HG02571 (cell line): ENCODE measurements at regions not wholly inside any gene's neighbourhood (a gene's known extent, or its start where the extent isn't known, plus 50 kb on each side); places are given as distances from the start of the nearest gene placed in this dataset.

Experiments
- ATAC-seq: cut with Tn5 transposase; IDR thresholded peaks from one replicate; pipeline ENCODE4 v1.9.1; 2021; ENCODE audit warnings: mild to moderate bottlenecking, moderate library complexity; ENCODE audit not compliant: unreplicated experiment

DNA sequence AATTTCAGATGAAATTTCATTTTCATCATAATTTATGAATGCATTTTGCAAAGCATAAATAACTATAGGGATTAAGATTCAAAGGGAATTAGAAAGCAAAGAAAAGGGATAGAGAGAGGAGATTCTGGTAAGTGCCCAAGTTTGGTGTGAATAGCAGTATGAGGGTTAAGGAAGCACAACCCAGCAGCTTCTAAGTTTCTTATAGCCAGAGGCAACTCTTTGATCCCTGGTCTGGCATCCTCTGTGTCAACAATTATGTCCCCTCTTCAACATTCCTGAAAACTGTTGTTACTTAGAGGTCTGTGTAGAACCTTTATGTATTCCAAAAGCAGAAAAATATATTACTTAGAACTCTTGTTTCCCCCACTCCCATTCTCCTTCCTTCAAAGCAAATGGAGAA lies 171.6 kb upstream of the SATB2 start:
- ATAC-seq, result no peak

DNA sequence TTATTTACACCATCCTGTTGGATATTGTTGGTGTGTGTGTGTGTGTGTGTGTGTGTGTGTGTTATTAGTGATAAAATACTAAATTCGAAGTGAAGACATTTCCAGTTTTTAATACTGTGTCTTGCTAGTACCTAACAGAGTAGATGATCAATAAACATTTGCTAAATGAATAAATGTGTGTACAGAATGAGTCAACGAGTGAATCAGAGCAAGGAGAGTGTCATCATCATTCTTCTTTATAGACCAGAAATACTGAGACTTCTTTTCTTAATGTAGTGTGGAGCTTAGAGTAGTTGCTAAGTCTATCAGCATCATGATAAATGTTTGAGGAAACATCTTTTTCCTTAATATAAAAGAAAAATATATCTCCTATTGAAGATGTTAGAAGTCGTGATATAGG lies 169.7 kb upstream of the SATB2 start:
- ATAC-seq, result no peak

DNA sequence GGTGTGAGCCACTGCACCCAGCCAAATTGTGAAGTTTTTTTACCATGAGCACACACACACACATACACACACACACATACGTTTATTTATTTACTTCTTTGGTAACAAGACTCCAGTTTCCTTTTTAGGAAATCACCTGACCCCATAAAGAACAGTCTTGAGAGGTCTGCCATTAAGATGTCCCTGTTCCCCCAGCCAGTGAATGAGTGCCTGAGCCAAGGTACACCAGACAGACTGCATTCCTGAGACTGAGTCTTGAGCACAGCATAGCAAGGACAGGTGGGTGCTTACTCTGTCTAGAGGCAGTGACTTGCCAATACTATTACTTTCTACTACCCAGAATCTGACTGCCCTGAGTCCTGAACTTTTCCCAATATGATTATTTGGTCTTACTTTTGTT lies 167.2 kb upstream of the SATB2 start:
- no peak for ATAC-seq

DNA sequence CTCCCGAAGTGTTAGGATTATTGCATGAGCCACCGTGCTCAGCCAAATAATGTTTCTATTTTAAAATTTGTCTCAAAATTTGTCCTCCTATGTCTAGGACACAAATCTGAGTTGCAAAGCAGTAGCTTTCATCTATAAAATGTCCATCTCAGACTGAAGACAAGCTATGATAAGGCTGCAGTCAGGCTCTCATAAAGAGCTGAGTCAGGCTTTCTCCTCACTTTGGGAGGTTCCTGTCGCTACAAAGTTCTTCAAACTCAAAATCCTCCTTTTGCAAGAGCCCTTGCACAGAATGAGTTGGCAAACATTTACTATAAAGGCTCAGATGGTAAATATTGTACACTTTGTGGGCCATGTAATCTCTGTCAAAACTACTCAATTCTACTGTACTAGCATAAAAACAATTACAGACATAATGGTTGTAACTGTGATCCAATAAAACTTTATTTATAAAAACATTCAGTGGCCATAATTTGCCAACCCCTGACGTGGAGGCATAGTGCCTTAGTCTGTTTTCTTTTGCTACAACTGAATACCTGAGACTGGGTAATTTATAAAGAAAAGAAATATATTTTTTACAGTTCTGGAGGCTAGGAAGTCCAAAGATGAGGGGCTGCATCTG lies 154.9 kb upstream of the SATB2 start:
- no peak for ATAC-seq

DNA sequence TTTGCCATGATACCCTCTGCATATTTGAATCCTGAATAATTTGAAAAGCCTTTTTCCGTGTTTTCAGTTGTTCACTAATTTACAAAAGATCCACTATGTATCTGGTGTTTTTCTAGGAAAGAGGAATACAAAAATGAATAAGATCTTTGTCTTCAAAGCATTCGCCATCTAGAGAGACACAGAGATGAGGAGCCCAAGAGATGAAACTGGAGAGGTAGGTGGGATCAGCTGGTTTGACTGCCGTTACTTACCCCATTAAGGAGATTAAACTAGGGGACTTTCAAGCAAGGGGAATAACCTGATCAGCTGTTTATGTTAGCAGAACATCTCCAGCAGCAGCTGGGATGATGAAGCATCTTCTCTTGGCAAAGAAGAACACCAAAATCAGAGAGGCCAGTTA lies 150.2 kb upstream of the SATB2 start:
- no peak for ATAC-seq

DNA sequence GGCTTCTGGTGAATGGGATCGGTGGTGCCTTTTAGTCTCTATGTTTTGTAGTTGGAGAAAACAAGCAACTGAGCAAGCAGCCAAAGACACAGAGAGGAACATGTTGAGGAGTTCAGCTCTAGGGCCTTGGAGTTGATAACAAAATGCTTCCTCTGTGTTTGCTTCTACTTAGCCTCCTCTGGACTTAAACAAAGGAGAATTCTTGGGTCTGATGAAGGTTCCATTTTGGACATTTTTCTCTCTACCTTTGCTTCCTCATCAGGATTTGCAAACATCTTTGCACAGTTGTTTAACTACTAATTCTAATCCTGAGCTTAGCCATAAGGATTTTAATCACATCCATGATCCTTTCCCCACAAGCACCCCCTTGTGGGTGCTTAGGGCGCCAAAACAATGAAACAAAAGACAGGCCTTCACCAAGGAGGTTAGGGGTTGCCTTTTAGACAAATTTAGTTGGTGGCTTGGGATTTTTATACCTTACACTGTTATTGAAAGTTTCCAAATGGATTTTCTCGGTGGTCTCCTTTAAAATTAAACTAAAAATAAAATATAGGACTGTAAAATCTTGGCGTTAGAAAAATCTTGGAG lies 148.5 kb upstream of the SATB2 start:
- no peak for ATAC-seq

DNA sequence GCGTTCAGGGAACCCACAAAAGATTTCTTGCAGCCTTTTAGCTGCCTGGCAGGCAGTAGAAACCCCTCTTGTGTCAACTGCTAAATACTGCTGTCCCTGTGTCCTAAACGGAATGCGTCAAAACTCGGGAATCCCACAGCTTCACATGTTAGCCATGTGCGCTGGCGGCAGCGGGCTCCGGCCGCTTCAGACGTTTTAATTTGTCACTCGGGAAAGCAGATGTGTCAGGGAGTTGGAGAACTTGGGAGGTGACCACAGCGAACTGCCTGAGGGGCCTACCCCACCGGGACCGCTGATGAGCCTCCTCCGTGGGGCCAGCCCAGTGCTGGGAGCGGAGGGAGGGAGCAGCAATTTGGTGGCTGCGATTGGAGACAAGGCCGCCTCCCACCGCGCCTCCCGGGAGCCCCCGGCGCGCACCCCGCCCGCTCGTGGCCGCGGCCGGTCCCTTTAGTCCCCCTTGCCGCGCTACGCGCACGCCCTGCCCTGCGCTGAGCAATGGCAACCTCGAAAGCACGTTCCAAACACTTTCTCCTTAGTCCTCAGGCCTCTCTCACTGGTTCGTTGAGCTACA lies 146.1 kb upstream of the SATB2 start:
- no peak for ATAC-seq

DNA sequence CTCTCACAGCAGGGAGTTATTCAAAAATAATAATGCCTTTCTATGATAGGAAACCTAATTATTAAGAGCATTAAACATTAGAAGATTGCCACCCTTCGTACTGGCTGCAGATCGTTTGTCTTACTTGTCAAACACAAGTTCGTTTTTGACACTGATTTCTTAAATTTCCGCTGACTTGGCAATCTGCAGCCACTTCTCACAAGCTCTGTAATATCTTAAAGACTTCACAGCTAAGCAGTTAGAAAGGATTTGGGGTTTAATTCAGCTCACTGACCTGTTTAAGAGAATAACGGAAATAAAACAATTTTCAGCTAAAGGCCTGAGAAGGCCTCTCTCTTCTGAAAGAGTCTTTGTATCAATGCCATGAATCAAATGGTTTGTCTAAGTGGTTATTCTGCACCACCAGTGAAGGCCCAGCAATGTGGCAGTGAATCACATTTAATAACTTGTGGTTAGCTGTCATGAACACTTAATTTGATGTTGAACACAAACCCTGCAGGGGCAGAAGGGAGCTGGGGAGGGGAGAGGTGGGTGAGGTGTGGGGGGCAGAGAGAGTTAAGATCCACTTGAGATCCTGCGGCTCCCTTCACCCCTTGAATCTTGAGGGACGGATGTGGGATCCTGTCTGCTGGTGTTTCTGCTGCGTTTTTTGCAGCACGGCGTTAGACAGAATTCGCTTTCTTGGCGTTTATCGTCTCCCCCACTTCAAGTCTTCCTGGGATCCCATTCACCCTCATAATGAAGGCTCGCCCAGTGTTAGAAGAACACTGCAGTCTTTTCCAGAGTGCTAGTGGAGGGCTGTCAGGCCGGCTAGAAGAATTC lies 145.4 kb upstream of the SATB2 start:
- no peak for ATAC-seq

DNA sequence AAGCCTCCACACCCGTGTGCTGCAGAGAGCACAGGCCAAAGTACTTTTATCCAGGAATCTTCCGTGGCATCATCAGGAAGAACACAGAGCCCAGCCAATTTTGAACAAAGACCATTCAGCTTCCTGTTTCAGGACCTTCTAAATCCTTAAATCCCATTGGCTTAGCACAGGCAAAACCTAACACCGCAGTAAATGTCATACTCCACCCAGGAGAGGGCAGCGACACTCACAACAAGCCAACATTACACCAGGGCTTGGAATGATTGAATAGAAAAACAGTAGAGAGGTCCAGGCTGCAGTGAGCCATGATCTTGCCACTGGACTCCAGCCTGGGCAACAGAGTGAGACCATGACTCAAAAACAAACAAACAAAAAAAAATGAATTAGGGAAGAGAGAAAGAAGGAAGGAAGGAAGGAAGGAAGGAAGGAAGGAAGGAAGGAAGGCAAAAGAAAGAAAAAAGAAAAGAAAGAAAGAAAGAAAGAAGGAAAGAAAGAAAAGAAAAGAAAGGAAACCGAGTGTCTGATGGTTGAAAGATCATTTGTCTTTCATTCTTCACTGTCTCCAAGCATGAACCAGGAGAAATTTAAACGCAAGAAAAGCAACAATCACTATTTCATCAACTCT lies 144.6 kb upstream of the SATB2 start:
- ATAC-seq, result no peak

DNA sequence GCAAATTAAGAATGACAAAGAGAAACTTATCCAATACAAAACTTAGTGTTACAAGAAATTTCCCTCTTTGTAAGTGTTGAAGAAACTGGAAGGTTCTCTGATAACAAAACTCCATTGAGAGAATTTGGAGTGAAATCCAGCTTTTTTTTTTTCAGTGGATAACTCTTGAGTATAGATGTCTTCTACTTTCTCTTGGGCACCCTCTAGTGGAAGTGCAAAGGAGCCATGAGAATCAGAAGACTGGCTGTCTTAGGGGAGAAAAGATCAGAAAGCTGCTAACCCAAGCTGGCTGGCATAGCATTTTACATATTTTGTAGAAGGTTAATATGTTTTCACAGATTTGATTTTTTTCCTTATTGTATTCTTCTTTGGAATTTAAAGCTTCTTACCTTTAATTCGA lies 138.8 kb upstream of the SATB2 start:
- no peak for ATAC-seq

DNA sequence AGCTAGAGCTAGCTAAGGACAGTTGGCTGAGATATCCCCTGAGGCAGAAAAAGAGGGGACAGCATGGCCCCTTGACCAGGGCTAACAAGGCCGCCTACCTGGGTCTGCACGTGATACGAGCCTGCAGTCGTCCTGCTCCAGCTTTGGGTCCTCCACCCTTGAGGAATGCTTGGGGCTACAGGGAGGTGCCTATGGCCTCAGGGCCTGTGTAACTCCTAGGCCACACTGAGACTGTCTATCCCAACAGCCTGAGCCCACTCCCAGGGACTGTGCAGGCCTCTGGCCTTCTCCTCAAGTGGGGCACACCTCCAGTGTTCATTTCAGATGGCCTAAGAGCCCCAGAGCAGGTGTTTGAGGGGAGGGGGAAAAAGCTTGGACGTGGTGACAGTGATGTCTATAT lies 136.7 kb upstream of the SATB2 start:
- no peak for ATAC-seq

DNA sequence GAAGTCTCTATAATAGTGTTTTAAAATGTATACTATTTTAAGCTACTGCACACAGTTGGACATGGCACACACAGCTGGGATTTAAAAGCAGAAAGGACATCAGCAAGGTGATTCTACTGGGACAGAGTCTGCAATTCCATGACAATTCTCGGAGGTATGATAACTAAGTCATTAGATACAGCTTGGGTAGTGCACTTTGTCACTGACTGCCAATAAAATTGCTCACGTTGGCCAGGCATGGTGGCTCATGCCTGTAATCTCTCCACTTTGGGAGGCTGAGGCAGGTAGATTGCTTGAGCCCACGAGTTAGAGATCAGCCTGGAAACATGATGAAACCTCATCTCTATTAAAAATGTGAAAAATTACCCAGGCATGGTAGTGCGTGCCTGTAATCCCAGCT lies 134.1 kb upstream of the SATB2 start:
- no peak for ATAC-seq

DNA sequence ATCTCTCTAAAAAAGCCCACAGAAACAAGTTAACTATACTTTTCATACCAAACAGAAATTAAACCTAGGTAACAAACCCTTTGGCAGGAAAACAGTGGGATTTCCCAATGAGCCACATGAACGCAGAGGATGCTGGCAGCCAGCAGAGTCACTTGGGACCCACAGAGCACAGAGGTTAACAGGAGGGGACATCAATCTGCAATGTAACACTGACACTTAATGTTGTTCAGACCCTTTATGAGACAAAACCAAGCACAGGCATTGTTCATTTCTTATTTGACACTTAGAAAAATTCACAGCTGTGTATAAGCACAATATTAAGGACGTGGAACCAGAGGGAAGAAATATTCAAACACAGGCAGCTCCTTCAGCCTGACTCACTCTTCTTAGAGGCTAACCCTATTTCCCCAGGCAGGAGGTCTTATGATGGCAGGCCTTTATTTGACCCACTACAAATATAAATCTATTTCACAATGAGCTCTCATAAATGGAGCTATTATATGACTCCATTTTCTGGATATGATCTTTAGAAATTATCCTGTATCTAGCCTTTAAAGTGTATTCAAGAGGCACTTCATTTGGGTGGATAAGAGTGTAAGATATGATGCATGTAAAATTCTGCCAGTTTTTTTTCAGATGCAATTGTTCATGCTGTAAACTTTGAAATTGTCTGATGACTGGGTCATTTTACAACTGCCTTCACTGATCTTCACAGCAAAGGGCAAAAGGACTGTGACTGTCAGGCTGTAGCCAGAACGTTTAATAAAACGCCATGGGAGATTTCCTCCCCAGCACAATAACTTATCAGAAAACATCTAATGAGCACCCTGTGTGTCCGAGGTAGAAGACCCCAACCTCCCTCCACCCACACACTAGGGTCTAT lies 132.8 kb upstream of the SATB2 start:
- no peak for ATAC-seq

DNA sequence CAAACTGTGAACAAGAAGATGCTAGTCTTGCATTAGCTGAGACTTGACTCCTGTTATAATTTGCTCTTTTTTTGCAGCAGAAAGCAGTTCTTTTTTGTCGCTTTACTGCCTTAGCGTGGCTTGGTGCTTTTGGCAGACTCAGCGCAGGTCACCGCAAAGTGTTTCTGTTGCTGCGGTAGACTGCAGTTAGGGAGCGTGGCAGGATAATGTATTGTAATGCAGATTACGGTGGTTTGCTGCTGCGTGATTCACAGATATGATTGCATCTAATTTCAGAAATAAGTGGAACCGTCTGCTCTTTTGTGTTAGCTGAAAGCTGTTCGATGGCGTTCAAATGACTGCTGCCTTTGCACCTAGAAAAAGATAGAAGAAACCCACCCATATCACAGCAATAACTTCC lies 131.6 kb upstream of the SATB2 start:
- ATAC-seq, result no peak

DNA sequence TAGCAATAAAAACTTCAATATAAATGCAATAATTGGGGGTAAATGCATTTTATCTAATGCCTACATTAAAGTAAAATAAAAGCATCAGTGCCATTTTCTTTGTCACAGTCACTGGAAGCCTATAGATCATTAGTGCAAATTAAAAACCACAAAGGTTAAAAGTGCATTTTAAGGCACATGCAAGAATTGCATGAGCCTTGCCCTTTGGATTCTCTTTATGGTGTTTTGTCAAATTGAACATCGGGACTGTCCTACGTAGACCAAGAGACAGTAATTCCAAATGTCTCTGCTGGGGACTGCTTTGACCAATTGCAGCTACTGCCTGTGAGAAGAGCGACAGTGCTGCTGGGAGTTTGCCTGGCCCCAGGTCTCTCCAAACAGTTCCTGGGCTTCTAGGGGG lies 130.3 kb upstream of the SATB2 start:
- ATAC-seq, result no peak

DNA sequence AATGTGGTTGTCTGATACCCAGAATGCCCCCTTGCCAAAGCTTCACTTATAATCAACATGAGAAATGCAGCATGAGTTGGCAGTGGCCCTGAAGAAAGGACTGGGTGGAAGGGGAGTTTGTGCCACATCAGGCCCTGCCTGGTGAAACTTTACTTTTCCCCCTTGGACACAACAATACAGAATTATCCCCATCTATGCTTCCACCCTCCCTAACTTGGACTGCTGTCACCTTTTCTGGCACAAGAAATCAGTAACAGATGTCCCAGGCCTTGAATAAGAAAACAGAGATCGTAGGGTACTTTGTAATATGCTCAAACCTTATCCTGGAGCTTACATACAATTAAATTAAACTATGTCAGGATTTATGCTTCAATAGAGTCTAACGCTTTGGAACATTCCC lies 128.9 kb upstream of the SATB2 start:
- no peak for ATAC-seq

DNA sequence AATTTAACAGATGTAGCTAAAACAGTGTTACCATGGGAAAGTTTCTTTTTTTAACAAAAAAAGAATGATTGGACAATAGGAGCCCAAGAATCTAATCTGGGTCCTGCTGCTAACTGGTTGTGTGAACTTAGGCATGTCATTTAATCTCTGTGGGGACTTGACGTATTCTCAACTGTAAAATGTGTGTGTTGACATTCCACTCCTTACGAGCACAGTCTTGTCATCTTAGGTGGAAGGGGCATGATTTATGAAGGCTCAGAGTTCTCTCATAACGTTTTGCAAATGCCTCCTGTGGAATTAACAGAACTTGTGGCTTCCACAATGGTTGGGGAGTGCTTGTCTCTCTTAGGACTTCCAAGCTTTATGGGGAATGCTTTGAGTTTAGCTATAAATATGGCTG lies 125.9 kb upstream of the SATB2 start:
- no peak for ATAC-seq

DNA sequence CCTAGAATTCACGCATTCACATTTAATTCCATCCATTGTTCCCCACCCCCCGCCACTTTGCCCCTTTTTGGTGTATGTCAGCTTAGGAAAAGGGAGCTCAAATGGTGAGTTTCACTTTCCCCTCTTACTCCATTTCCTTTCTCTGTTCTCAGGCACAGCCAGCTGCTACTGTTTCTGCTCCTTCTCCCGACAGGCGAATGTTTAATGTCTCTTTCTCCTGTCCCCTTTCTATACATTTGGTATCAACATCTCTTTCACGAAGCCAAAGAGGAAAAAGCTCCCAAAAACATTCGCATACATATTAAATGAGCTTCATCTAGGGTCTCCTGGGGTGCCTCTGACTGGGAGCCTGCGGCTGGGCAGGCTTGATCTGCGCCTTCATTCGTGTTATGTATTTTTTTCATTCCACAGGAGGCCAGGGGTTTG lies 124.2 kb upstream of the SATB2 start:
- ATAC-seq, result no peak

DNA sequence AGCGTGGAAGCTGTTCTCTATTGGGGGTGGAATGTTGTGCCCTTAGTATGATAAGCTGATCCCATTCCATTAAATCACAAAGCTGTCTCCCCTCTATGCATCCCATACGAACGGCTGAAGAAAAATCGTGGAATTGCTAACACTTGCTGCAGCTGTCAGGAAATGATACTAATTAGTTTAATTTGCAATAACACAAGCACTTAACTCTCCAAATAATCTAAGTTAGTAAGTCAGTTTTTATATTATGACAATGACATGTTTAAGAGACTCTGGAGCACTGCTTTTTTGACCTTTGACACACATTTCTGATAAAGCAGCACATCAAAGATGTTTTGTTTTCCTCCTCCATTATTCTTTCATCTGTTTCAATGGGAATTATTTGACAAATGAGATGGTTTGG lies 123.7 kb upstream of the SATB2 start:
- no peak for ATAC-seq

DNA sequence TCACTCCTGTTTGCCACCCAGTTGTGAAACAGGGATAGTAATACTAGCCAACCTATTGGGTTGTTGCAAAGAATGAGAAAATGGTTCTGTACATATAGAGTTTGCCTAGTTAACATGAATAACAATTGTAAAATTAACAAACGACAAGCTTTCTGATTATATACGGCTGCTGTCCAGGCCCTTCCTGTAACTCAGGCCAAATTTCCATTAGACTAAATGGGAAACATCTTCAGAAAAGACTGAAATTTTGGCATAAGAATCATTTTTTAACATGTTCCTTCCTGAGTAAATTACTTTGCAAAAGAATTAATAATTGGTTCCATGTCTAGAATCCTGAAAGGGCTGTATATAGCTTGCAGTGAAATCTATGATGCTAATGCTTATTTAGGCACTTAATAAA lies 117.7 kb upstream of the SATB2 start:
- ATAC-seq, result no peak

DNA sequence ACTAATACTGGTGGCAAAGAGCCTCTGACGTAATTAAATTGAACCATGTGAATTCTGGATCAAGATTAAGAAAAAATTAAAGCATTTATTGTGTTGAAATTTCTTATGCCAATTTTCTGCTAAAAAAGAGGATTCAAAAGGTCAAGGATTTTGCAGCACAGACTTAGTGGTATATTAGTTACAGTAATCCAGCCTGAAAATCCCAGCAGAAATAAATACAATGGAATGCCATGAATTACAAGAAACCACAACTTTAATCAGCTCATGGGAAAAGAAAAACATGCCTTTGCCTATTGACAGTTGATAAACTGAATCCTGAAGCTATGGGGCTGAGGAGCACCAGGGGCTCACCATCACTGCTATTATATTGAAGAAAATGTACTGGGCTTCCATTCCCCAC lies 114.8 kb upstream of the SATB2 start:
- ATAC-seq, result no peak
